ENCODE measurements at regions not wholly inside any gene's neighbourhood (a gene's known extent, or its start where the extent isn't known, plus 50 kb on each side); places are given as distances from the start of the nearest gene placed in this dataset.
"Not testable (repeated sequence)": the region's sequence is repeated elsewhere in the genome, so short reads cannot be mapped to it uniquely, and the experiment has no call there.

- no peak for DNase-seq
Measured at GRCh38 chr12:127162307-127162706, 1104.7 kb upstream of the TMEM132C start.

GRCh38 chr12:127162902-127163301 lies 1104.1 kb upstream of the TMEM132C start:
- no peak for DNase-seq

DNA sequence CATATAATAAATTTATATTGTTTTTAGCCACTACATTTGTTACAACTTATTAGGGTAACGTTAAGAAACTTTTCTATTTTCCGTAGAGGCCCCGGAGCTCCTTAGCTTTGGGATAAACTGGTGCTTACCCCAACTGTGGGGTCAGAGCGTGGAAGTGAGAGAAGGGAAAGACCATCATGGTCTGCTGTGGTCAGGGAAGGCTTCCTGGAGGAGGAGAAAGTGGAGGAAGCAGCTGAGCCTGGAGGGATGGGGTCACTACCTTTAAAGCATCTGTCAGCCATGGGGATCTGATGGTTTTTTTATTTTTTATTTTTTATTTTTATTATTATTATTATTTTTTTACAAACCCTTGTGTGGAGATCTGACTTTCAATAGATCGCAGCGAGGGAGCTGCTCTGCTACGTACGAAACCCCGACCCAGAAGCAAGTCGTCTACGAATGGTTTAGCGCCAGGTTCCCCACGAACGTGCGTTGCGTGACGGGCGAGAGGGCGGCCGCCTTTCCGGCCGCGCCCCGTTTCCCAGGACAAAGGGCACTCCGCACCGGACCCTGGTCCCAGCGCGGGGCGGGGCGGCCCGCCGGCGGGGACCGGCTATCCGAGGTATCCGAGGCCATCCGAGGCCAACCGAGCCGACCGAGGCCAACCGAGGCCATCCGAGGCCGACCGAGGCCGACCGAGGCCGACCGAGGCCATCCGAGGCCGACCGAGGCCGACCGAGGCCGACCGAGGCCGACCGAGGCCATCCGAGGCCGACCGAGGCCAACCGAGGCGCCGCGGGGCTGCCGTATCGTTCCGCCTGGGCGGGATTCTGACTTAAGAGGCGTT lies 1101.2 kb upstream of the TMEM132C start:
- DNase-seq, result peak; percentile 48

GRCh38 chr12:127169321-127170181 lies 1097.4 kb upstream of the TMEM132C start:
- no peak for DNase-seq

- no peak for DNase-seq
Measured at GRCh38 chr12:127170226-127171180, 1096.5 kb upstream of the TMEM132C start.

DNA sequence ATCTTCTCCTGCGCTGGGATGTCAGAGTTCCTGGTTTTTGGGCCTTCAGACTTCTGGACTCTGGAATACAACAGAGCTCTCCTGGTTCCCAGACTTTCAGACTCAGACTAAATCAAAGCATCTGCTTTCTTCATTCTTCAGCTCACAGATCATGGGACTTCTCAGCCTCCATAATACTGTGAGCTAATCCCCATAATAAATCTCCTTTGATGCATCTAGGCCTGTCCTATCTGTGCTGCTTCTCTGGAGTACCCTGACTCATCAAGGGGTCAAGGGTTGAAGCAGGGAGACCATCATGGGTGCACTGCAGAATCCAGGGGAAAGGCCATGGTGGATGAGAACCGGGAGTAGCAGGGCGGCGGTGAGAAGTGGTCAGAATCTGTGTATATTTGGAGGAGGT lies 1094.1 kb upstream of the TMEM132C start:
- DNase-seq, result no peak

DNA sequence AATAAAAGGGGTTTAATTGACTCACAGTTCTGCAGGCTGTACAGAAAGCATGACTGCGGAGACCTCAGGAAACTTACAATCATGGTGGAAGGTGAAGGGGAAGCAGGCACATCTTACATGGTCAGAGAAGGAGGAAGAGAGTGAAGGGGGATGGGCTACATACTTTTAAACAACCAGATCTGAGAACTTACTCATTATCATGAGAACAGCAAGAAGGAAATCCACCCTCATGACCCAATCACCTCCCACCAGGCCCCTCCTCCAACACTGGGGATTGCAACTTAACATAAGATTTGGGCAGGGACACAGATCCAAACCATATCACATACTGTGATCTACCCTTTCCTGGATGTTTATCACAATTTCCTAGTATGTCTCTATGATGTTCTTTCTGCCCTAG lies 1093.0 kb upstream of the TMEM132C start:
- DNase-seq, result not testable (repeated sequence)

DNA sequence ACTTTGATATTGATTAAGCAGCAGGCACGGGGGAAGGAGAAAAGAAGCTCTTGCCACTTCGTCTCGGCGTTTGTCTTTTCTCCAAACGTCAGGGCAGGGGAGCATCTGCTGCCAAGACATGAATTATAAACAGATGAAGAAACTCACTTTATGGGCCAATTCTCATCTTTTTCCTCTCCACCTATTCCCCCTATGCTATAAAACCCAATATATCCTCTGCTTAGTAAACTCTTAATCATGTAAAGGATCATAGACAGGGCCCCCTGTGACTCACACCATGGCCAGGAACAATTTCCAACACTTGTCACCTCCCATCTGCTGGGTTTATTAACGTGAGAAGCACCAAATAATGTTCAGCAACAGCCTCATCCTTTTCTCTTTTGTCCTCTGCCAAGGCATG lies 1092.1 kb upstream of the TMEM132C start:
- DNase-seq, result no peak

- DNase-seq, result no peak
Measured at GRCh38 chr12:127175361-127175760, 1091.6 kb upstream of the TMEM132C start.

DNA sequence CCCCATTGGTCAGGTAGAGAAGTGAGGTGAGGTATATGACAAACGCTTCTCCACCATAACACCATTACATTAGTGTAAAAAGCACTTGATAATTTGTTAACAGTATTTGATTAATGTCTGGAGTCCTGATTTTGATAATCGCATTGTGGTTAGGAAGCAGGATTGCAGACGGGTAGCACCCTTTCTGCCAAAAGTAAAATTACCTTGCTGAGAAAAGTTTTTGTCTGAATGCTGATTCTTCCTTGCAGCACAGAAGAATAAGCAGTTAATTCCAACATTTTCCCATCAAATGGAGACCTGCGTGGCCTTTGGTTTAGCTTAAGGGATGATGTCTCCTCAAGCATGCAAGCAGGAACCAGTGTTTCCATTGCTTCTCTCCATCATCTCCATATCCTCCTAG lies 1090.2 kb upstream of the TMEM132C start:
- no peak for DNase-seq

DNA sequence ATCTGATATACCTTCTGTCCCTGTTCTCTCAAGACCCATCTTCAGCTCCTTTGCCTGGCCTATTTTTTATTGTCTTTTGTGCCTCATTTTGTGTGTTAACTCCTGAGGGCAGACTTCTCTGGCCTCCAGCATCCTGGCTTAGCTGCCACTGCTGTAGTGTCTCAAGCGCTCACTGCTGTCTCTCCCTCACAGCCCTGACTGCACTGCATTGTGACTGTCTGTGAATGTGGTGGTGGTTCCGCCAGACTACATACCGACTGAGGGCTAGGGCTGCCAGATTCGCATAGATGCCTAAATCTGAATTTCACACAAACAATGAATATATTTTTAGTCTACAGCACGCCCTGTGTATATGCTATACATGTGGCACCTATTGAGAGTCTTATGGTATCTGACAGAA lies 1088.9 kb upstream of the TMEM132C start:
- no peak for DNase-seq

GRCh38 chr12:127178463-127178862 lies 1088.5 kb upstream of the TMEM132C start:
- DNase-seq, result no peak

- no peak for DNase-seq
Measured at GRCh38 chr12:127179176-127179575, 1087.8 kb upstream of the TMEM132C start.

DNA sequence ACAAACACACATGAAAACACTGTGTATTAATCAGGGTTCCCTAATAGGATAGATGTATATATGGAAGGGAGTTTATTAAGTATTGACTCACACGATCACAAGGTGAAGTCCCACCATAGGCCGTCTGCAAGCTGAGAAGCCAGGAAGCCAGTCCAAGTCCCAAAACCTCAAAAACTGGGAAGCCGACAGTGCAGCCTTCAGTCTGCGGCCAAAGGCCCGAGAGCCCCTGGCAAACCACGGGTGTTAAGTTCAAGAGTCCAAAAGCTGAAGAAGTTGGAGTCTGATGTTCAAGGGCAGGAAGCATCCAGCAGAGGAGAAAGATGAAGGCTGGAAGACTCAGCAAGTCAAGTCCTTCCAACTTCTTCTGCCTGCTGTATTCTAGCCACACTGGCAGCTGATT lies 1085.0 kb upstream of the TMEM132C start:
- DNase-seq, result no peak

DNA sequence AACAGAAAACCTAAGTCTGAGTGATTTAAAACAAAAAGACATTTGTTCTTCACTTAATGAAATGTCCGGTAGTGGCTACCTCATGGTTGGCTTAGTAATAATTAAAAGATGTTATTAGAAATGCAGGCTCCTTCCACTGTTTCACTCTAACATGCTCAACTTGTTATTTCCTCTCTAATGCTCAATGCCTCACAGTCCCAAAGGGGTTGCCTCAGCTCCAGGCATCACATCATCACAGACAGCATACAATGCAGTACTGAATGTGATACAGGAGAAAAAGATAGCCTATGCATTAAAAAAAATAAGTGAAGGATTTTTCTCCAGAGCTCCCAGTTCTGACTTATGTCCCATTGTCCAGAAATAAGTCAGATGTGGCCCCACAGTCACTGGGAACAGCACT lies 1077.0 kb upstream of the TMEM132C start:
- no peak for DNase-seq

- no peak for DNase-seq
Measured at GRCh38 chr12:127191129-127191528, 1075.8 kb upstream of the TMEM132C start.

GRCh38 chr12:127192391-127192790 lies 1074.6 kb upstream of the TMEM132C start:
- DNase-seq, result no peak

DNA sequence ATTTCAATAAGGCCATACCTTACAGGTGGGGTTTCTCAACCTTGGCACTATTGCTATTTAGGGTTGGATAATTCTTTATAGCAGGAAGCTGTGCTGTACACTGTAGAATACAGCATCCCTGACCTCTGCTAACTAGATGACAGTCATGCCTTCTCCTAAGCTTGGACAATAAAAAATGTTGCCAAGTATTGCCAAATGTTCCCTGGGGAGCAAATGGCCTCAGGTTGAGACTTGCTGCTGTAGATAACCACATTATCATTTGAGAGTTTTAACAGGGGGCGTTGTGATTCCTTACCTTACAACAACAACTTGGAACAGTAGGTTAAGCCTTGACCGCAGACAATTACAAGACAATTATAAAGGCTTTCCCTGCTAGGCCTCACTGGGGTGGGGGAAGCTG lies 1073.6 kb upstream of the TMEM132C start:
- DNase-seq, result no peak

GRCh38 chr12:127194176-127194575 lies 1072.8 kb upstream of the TMEM132C start:
- no peak for DNase-seq

GRCh38 chr12:127205781-127206555 lies 1061.0 kb upstream of the TMEM132C start:
- DNase-seq, result no peak

DNA sequence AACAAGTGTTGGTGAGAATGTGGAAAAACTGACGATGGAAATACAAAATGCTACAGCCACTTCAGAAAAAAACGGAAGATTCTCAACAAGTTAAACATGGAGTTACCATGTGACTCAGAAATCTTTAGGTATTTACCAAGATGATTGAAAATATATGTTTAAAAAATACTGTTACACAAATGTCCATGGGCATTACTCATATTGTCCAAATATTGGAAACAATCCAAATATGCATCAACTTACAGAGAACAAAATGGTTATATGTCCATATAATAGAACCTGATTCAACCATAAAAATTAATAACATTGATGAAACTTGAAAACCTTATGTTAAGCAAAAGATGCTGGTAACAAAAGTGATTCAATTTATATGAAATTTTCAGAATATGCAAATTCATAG lies 1057.7 kb upstream of the TMEM132C start:
- DNase-seq, result no peak

GRCh38 chr12:127214186-127214585 lies 1052.8 kb upstream of the TMEM132C start:
- no peak for DNase-seq

Data from NCI-H1048 (cell line).